ENCODE measurements at regions not wholly inside any gene's neighbourhood (a gene's known extent, or its start where the extent isn't known, plus 50 kb on each side); places are given as distances from the start of the nearest gene placed in this dataset.

DNA sequence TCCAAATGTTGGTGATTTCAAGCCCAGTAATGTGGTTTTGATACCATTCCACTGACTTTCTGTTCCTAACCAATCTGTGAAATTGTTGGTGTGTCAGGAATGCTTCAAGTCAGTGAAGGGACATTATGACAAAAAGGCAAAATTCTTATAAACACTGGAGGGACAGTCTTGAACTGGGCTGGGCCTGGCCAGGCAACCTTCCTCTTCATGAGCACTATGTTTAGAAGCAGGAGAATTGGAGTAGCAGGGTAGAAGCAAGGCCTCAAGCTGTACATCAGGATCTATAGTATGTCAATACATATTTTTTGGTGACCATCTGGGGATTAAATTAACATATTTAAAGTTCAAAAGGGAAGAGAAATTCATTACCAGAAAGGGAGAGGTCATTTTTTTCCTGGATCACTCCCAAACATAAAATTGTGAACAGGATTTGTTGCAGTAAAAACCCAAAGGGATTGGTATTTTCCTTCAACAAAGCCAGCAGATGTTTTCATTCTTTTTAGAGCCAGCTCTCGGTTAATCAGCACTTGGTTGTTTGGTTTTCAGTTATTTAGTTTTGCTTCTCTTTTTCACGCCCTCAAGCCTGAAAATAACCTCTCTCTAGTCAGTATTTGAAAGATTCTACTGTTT, 77.9 kb upstream of the PIK3R1 start:
- TF ChIP-seq POLR2A (IDR thresholded peaks at IDR 0.05) = no peak
- TF ChIP-seq, protein P1, sequence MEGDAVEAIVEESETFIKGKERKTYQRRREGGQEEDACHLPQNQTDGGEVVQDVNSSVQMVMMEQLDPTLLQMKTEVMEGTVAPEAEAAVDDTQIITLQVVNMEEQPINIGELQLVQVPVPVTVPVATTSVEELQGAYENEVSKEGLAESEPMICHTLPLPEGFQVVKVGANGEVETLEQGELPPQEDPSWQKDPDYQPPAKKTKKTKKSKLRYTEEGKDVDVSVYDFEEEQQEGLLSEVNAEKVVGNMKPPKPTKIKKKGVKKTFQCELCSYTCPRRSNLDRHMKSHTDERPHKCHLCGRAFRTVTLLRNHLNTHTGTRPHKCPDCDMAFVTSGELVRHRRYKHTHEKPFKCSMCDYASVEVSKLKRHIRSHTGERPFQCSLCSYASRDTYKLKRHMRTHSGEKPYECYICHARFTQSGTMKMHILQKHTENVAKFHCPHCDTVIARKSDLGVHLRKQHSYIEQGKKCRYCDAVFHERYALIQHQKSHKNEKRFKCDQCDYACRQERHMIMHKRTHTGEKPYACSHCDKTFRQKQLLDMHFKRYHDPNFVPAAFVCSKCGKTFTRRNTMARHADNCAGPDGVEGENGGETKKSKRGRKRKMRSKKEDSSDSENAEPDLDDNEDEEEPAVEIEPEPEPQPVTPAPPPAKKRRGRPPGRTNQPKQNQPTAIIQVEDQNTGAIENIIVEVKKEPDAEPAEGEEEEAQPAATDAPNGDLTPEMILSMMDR (IDR thresholded peaks at IDR 0.05) = no peak

Data from uterus (tissue), 2 donors.